PC-3 (cell line): ENCODE measurements at regions not wholly inside any gene's neighbourhood (a gene's known extent, or its start where the extent isn't known, plus 50 kb on each side); places are given as distances from the start of the nearest gene placed in this dataset.

Source experiments
- ATAC-seq: fragments of 200-7000 bp; cut with Tn5 transposase; 2 replicates; pipeline ENCODE4 v1.9.1; 2020; ENCODE audit warnings: mild to moderate bottlenecking, moderate library complexity
- BruUV-seq: library from RNA; stranded (reverse); fragments of 400-500 nt; replicated peaks from 2 replicates; lab custom pipeline; 2021; lab: Mats Ljungman, UMichigan
- CTCF ChIA-PET: fragments of 300-600 bp; sonication (Branson Sonifier 250); formaldehyde crosslinking; loops from one replicate; lab custom pipeline; 2022; ENCODE audit warnings: antibody characterized with exemption; lab: Charles Lee
- POLR2A ChIA-PET: fragments of 300-600 bp; sonication (Branson Sonifier 250); formaldehyde crosslinking; loops from one replicate; lab custom pipeline; 2022; ENCODE audit warnings: antibody characterized with exemption; ENCODE audit not compliant: unreplicated experiment; lab: Charles Lee
- DNase-seq: peaks from one replicate; pipeline ENCODE4 v3.0.0-alpha.2; 2015
- H2AFZ ChIP-seq: fragments of 300-600 bp; sonication (generic); 2 replicates; pipeline ENCODE4 v1.6.0; 2016; ENCODE audit warnings: antibody characterized with exemption, low read length
- H3F3A ChIP-seq: fragments of 300-600 bp; sonication (generic); one replicate; pipeline ENCODE4 v1.6.0; 2017; ENCODE audit warnings: antibody characterized with exemption, low read length, control low read depth, mild to moderate bottlenecking; ENCODE audit not compliant: unreplicated experiment
- H3K27ac ChIP-seq: fragments of 300-600 bp; sonication (generic); 2 replicates; pipeline ENCODE4 v1.5.1; 2016; ENCODE audit warnings: mild to moderate bottlenecking, low read length
- H3K27me3 ChIP-seq: fragments of 300-600 bp; sonication (generic); 2 replicates; pipeline ENCODE4 v1.6.1; 2016; ENCODE audit warnings: low read length, mixed read lengths
- H3K36me3 ChIP-seq: fragments of 300-600 bp; sonication (generic); 2 replicates; pipeline ENCODE4 v1.6.1; 2016; ENCODE audit warnings: low read depth, mixed run types, low read length, mixed read lengths
- H3K4me1 ChIP-seq: fragments of 300-600 bp; sonication (generic); 2 replicates; pipeline ENCODE4 v1.5.1; 2016; ENCODE audit warnings: low read length; ENCODE audit not compliant: insufficient read depth
- H3K4me2 ChIP-seq: fragments of 300-600 bp; sonication (generic); 2 replicates; pipeline ENCODE4 v1.6.0; 2016; ENCODE audit warnings: low read length
- H3K4me3 ChIP-seq: fragments of 300-600 bp; sonication (generic); 2 replicates; pipeline ENCODE4 v1.5.1; 2016; ENCODE audit warnings: mild to moderate bottlenecking, low read length, mixed read lengths
- H3K79me2 ChIP-seq: fragments of 300-600 bp; sonication (generic); 2 replicates; pipeline ENCODE4 v1.6.1; 2017; ENCODE audit warnings: low read length, mixed read lengths
- H3K9ac ChIP-seq: fragments of 300-600 bp; sonication (generic); 2 replicates; pipeline ENCODE4 v1.6.0; 2016; ENCODE audit warnings: mild to moderate bottlenecking, low read length
- H3K9me2 ChIP-seq: fragments of 300-600 bp; sonication (generic); replicated peaks from 2 replicates; pipeline ENCODE4 v1.6.1; 2016; ENCODE audit warnings: mixed run types, low read length, mixed read lengths
- H3K9me3 ChIP-seq: fragments of 300-600 bp; sonication (generic); 2 replicates; pipeline ENCODE4 v1.6.1; 2016; ENCODE audit warnings: low read length, mixed read lengths
- H4K20me1 ChIP-seq: fragments of 300-600 bp; sonication (generic); 2 replicates; pipeline ENCODE4 v1.6.1; 2016; ENCODE audit warnings: low read length, mixed read lengths
- CTCF ChIP-seq: fragments of 300-600 bp; sonication (generic); conservative IDR thresholded peaks from 2 replicates; pipeline ENCODE4 v1.5.1; 2017; ENCODE audit warnings: antibody characterized with exemption, low read depth, mild to moderate bottlenecking, low read length
- EZH2 ChIP-seq: fragments of 300-600 bp; sonication (generic); IDR thresholded peaks from one replicate; pipeline ENCODE4 v1.6.1; 2017; ENCODE audit warnings: antibody characterized with exemption, mild to moderate bottlenecking, low read length; ENCODE audit not compliant: unreplicated experiment
- EZH2phosphoT487 ChIP-seq: fragments of 300-600 bp; sonication (generic); IDR thresholded peaks from 2 replicates; pipeline ENCODE4 v1.6.1; 2018; ENCODE audit warnings: mild to moderate bottlenecking, antibody characterized with exemption, low read length, borderline replicate concordance
- intact Hi-C: fragments of 100-400 bp; cut with micrococcal nuclease; formaldehyde crosslinking; loops from 2 replicates; pipeline ENCODE4 v1.9.0; 2023

GRCh38 chr6:82823361-82823760 lies 242.3 kb downstream of the UBE3D start:
- Histone ChIP-seq H3K9me2 (no peaks in the 10 kb centered on the region), H3K27me3 (no peaks in the 10 kb centered on the region), H3K4me1 (no peaks in the 10 kb centered on the region), H4K20me1 (no peaks in the 10 kb centered on the region), H3K9me3 (no peaks in the 10 kb centered on the region), H3K36me3 (no peaks in the 10 kb centered on the region), H3K27ac (no peak overlapping the region), H3F3A (no peaks in the 10 kb centered on the region), H3K4me3 (no peak overlapping the region), H3K4me2 (no peak overlapping the region), H3K9ac (no peak overlapping the region), H2AFZ (no peak overlapping the region), H3K79me2 (no peaks in the 10 kb centered on the region)
- DNase-seq (no peak), ATAC-seq (no peak)
- ChIA-PET CTCF (no interaction called here), POLR2A (no interaction called here)
- intact Hi-C loops, result no loop called here
- BruUV-seq, result no TSS peak
- TF ChIP-seq EZH2 (no peak), EZH2phosphoT487 (no peak), CTCF (no peak)

GRCh38 chr6:82832811-82833210 lies 232.8 kb downstream of the UBE3D start:
- peak; percentile 22 for DNase-seq
- POLR2A ChIA-PET, result no interaction called here
- intact Hi-C loops, result no loop called here

More at GRCh38 chr6:82832811-82833210, 232.8 kb downstream of the UBE3D start:
- no peak for ATAC-seq
- Histone ChIP-seq H2AFZ (no peak overlapping the region), H3K4me3 (no peak overlapping the region), H3K27ac (no peak overlapping the region), H3K9me2 (no peaks in the 10 kb centered on the region), H3F3A (no peaks in the 10 kb centered on the region), H3K36me3 (no peaks in the 10 kb centered on the region), H3K9me3 (no peaks in the 10 kb centered on the region), H3K9ac (no peak overlapping the region), H3K4me2 (no peak overlapping the region), H3K79me2 (no peaks in the 10 kb centered on the region), H4K20me1 (no peaks in the 10 kb centered on the region), H3K4me1 (no peaks in the 10 kb centered on the region), H3K27me3 (no peaks in the 10 kb centered on the region)
- CTCF ChIA-PET, result no interaction called here
- TF ChIP-seq CTCF (no peak), EZH2 (no peak), EZH2phosphoT487 (no peak)
- no TSS peak for BruUV-seq
